ENCODE measurements at regions not wholly inside any gene's neighbourhood (a gene's known extent, or its start where the extent isn't known, plus 50 kb on each side); places are given as distances from the start of the nearest gene placed in this dataset.

GRCh38 chr4:89534356-89534755, 226.8 kb upstream of the GPRIN3 start:
- H3K4me3 ChIP-seq (ENCODE audit: low read length) = no peak overlapping the region
- no peak overlapping the region for H3K27ac ChIP-seq (ENCODE audit: low read length)
- H3K36me3 ChIP-seq (ENCODE audit: control insufficient read depth, insufficient read depth, low read length) = no peaks in the 10 kb centered on the region
- no peaks in the 10 kb centered on the region for H3K4me1 ChIP-seq (ENCODE audit: control insufficient read depth, insufficient read depth, low read length)
- no peak for DNase-seq
- H3K27me3 ChIP-seq (ENCODE audit: control insufficient read depth, insufficient read depth, low read length) = no peaks in the 10 kb centered on the region
- no peaks in the 10 kb centered on the region for H3K9me3 ChIP-seq (ENCODE audit: control insufficient read depth, low read depth, low read length)

DNA sequence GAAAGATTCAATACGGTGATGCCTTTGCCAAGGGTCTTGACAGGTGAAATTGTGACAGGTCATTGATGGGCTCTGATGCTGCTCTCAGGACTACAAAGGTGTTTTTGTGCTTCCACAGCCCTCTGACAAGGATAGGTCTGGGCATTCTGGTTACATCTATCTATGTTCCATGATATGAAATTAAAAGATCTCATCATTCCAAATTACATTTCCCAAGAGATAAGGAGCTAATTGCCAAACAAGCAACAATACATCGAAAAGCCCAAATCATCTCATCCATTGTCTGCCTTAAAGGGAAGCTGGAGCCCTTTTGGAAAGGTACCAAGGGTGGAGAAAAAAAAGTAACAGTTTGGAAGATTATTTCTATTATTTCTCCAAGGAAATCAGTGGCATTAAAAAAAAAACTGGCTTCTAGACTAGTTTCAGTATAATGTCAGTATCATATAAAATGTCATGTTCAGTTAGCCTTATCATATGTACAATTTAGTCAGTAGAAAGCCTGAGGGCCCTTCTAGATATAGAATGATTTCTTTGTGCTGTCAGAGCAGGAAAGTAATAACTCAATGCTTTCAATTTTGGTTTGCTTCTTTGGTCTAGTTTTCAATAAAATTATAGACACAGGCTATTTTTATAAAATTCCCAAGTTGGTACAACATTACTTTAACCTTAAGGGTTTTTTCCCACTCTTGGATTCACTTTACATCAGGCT, 224.5 kb upstream of the GPRIN3 start:
- Histone ChIP-seq H3K4me3 (ENCODE audit: low read length) (no peak overlapping the region), H3K9me3 (ENCODE audit: control insufficient read depth, low read depth, low read length) (no peaks in the 10 kb centered on the region), H3K27ac (ENCODE audit: low read length) (no peak overlapping the region), H3K36me3 (ENCODE audit: control insufficient read depth, insufficient read depth, low read length) (no peaks in the 10 kb centered on the region), H3K4me1 (ENCODE audit: control insufficient read depth, insufficient read depth, low read length) (no peaks in the 10 kb centered on the region), H3K27me3 (ENCODE audit: control insufficient read depth, insufficient read depth, low read length) (no peaks in the 10 kb centered on the region)
- no peak for DNase-seq
- 89% methylated on average over 1 of the region's 2 CpGs for WGBS (ENCODE audit: insufficient coverage, low lambda C conversion rate)

DNA sequence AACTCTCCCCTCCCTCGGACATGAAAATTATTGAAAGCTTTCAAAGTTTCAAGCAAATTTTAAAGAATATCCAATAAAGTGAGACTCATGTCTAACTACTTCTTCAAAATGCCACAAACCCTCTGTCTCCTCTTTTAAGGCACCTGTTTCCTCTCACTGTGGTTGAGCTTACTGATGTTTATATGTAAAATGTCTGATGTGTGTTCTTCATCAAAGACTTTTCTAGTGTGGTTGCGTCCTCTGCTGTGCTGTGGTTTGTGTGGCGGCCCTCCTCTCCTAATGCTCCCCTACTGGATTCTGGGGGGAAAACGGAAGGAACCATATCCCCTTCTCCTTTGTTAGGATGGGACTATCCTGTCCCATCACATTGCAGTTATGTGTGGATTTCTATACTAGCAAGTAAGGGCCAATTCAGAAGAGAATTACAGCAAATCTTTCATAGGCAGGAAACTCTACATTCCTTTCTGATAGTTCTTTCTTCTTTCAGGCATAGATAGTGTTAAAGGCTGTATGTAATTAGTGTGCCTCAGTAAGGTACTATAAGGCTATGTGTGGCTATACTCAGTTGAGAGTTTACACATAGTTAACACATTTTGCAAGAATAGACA, 221.0 kb upstream of the GPRIN3 start:
- Histone ChIP-seq H3K4me1 (ENCODE audit: control insufficient read depth, insufficient read depth, low read length) (no peaks in the 10 kb centered on the region), H3K9me3 (ENCODE audit: control insufficient read depth, low read depth, low read length) (no peaks in the 10 kb centered on the region), H3K27me3 (ENCODE audit: control insufficient read depth, insufficient read depth, low read length) (no peaks in the 10 kb centered on the region), H3K27ac (ENCODE audit: low read length) (no peak overlapping the region), H3K36me3 (ENCODE audit: control insufficient read depth, insufficient read depth, low read length) (no peaks in the 10 kb centered on the region), H3K4me3 (ENCODE audit: low read length) (no peak overlapping the region)
- DNase-seq = no peak
- 100% methylated on average over 1 of the region's 4 CpGs for WGBS (ENCODE audit: insufficient coverage, low lambda C conversion rate)

GRCh38 chr4:89521826-89522225, 214.2 kb upstream of the GPRIN3 start:
- no peaks in the 10 kb centered on the region for H3K27me3 ChIP-seq (ENCODE audit: control insufficient read depth, insufficient read depth, low read length)
- no peak overlapping the region for H3K4me3 ChIP-seq (ENCODE audit: low read length)
- H3K4me1 ChIP-seq (ENCODE audit: control insufficient read depth, insufficient read depth, low read length) = no peaks in the 10 kb centered on the region
- no peaks in the 10 kb centered on the region for H3K36me3 ChIP-seq (ENCODE audit: control insufficient read depth, insufficient read depth, low read length)
- WGBS (ENCODE audit: insufficient coverage, low lambda C conversion rate) = no CpG with 5 or more reads among the region's 4 CpGs
- no peak overlapping the region for H3K27ac ChIP-seq (ENCODE audit: low read length)
- DNase-seq = no peak
- no peaks in the 10 kb centered on the region for H3K9me3 ChIP-seq (ENCODE audit: control insufficient read depth, low read depth, low read length)

GRCh38 chr4:89519771-89520320, 212.2 kb upstream of the GPRIN3 start:
- DNase-seq = no peak
- Histone ChIP-seq H3K27me3 (ENCODE audit: control insufficient read depth, insufficient read depth, low read length) (no peaks in the 10 kb centered on the region), H3K4me1 (ENCODE audit: control insufficient read depth, insufficient read depth, low read length) (no peaks in the 10 kb centered on the region), H3K36me3 (ENCODE audit: control insufficient read depth, insufficient read depth, low read length) (no peaks in the 10 kb centered on the region), H3K4me3 (ENCODE audit: low read length) (no peak overlapping the region), H3K9me3 (ENCODE audit: control insufficient read depth, low read depth, low read length) (no peaks in the 10 kb centered on the region), H3K27ac (ENCODE audit: low read length) (no peak overlapping the region)
- no CpG with 5 or more reads among the region's 3 CpGs for WGBS (ENCODE audit: insufficient coverage, low lambda C conversion rate)

DNA sequence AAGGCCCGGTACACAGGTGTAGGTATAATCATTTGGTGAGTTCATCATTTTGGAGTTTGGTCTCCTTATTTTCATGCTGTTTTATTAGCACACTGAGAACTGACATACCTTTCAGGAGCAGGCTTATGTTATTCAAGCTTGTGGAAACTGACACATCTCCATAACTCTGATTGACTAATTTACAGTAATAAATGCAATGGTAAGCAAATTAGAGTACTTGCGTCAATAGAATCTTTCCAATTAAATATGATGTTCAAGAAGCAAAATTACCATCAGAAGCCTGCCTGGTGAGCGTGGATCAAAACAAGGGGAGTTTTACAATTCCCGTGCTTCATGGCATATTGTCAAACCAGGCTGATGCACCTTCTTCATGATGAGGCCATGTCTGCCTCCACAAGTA, 210.7 kb upstream of the GPRIN3 start:
- Histone ChIP-seq H3K36me3 (ENCODE audit: control insufficient read depth, insufficient read depth, low read length) (no peaks in the 10 kb centered on the region), H3K27me3 (ENCODE audit: control insufficient read depth, insufficient read depth, low read length) (no peaks in the 10 kb centered on the region), H3K9me3 (ENCODE audit: control insufficient read depth, low read depth, low read length) (no peaks in the 10 kb centered on the region), H3K4me1 (ENCODE audit: control insufficient read depth, insufficient read depth, low read length) (no peaks in the 10 kb centered on the region), H3K27ac (ENCODE audit: low read length) (no peak overlapping the region), H3K4me3 (ENCODE audit: low read length) (no peak overlapping the region)
- no peak for DNase-seq
- WGBS (ENCODE audit: insufficient coverage, low lambda C conversion rate) = no CpG with 5 or more reads among the region's 4 CpGs

DNA sequence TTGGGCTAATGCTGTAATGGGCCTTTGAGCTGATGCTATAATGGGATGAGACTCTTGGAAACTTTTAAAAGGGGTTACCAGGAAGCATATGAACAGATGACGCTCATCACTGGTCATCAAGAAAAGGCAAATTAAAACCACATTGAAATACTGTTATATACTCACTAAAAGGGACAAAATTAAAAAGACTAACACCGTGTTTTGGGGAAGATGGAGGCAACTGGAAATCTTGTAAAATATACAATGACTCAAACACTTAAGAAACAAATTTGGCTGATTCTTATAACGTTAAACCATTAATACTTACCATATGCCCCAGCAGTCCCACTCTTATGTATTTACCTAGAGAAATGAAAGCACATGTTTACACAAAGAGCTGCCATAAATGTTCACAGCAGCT, 207.2 kb upstream of the GPRIN3 start:
- WGBS (ENCODE audit: insufficient coverage, low lambda C conversion rate) = 100% methylated on average over 2 of the region's 3 CpGs
- H3K4me3 ChIP-seq (ENCODE audit: low read length) = no peak overlapping the region
- no peaks in the 10 kb centered on the region for H3K36me3 ChIP-seq (ENCODE audit: control insufficient read depth, insufficient read depth, low read length)
- H3K27me3 ChIP-seq (ENCODE audit: control insufficient read depth, insufficient read depth, low read length) = no peaks in the 10 kb centered on the region
- no peak overlapping the region for H3K27ac ChIP-seq (ENCODE audit: low read length)
- H3K9me3 ChIP-seq (ENCODE audit: control insufficient read depth, low read depth, low read length) = no peaks in the 10 kb centered on the region
- DNase-seq = no peak
- H3K4me1 ChIP-seq (ENCODE audit: control insufficient read depth, insufficient read depth, low read length) = no peaks in the 10 kb centered on the region

GRCh38 chr4:89511776-89512175, 204.2 kb upstream of the GPRIN3 start:
- Histone ChIP-seq H3K27ac (ENCODE audit: low read length) (no peak overlapping the region), H3K4me3 (ENCODE audit: low read length) (no peak overlapping the region), H3K36me3 (ENCODE audit: control insufficient read depth, insufficient read depth, low read length) (no peaks in the 10 kb centered on the region), H3K9me3 (ENCODE audit: control insufficient read depth, low read depth, low read length) (no peaks in the 10 kb centered on the region), H3K27me3 (ENCODE audit: control insufficient read depth, insufficient read depth, low read length) (no peaks in the 10 kb centered on the region), H3K4me1 (ENCODE audit: control insufficient read depth, insufficient read depth, low read length) (no peaks in the 10 kb centered on the region)
- WGBS (ENCODE audit: insufficient coverage, low lambda C conversion rate) = no CpG with 5 or more reads among the region's 7 CpGs
- DNase-seq = peak in 1 of 2 donors; percentile 21

- no peak for DNase-seq
Observed at GRCh38 chr4:89509708-89510281, 202.2 kb upstream of the GPRIN3 start.

GRCh38 chr4:89506866-89507491, 199.4 kb upstream of the GPRIN3 start:
- Histone ChIP-seq H3K9me3 (ENCODE audit: control insufficient read depth, low read depth, low read length) (no peaks in the 10 kb centered on the region), H3K27me3 (ENCODE audit: control insufficient read depth, insufficient read depth, low read length) (no peaks in the 10 kb centered on the region), H3K4me1 (ENCODE audit: control insufficient read depth, insufficient read depth, low read length) (no peaks in the 10 kb centered on the region), H3K36me3 (ENCODE audit: control insufficient read depth, insufficient read depth, low read length) (no peaks in the 10 kb centered on the region), H3K4me3 (ENCODE audit: low read length) (no peak overlapping the region), H3K27ac (ENCODE audit: low read length) (no peak overlapping the region)
- WGBS (ENCODE audit: insufficient coverage, low lambda C conversion rate) = 86% methylated on average over 2 of the region's 3 CpGs
- no peak for DNase-seq

More at GRCh38 chr4:89509708-89510281, 202.2 kb upstream of the GPRIN3 start:
- Histone ChIP-seq H3K36me3 (ENCODE audit: control insufficient read depth, insufficient read depth, low read length) (no peaks in the 10 kb centered on the region), H3K4me3 (ENCODE audit: low read length) (no peak overlapping the region), H3K27me3 (ENCODE audit: control insufficient read depth, insufficient read depth, low read length) (no peaks in the 10 kb centered on the region), H3K4me1 (ENCODE audit: control insufficient read depth, insufficient read depth, low read length) (no peaks in the 10 kb centered on the region), H3K27ac (ENCODE audit: low read length) (no peak overlapping the region), H3K9me3 (ENCODE audit: control insufficient read depth, low read depth, low read length) (no peaks in the 10 kb centered on the region)
- 100% methylated on average over 2 of the region's 4 CpGs for WGBS (ENCODE audit: insufficient coverage, low lambda C conversion rate)
